ENCODE measurements at regions not wholly inside any gene's neighbourhood (a gene's known extent, or its start where the extent isn't known, plus 50 kb on each side); places are given as distances from the start of the nearest gene placed in this dataset.

DNA sequence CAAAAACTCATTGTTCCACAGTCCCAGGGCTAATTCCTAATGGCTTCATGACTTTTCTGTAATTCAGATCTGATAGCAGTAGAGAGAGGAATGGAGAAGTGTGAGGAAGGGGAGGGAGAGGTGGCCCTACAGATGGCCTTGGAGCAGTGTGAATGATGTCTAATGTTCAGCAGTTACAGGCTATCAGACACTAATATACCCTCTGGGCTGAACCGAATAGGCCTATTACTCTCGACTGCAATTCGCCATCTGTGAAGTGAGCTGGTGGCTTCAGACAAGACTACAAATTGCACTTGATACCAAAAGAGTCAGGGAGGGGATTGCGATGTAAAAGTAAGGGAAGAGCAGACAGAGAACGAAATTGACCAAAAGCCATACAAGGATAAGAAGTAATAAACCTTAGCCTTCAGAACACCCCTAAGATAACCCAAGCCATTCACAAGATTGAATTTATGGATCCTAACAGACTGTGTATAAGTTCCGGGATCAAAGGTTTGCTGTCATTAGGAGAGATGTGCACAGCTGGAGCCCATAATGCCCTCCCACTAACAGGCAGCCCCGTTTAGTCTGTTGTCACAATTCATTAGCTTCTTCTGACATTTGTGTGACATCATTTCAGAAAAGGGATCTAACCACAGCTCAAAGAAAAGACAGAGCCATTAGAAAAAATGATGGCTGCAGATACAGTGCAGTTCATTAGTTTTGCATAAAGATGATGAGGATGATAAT, 642.4 kb upstream of the API5 start:
- TF ChIP-seq, protein P1, sequence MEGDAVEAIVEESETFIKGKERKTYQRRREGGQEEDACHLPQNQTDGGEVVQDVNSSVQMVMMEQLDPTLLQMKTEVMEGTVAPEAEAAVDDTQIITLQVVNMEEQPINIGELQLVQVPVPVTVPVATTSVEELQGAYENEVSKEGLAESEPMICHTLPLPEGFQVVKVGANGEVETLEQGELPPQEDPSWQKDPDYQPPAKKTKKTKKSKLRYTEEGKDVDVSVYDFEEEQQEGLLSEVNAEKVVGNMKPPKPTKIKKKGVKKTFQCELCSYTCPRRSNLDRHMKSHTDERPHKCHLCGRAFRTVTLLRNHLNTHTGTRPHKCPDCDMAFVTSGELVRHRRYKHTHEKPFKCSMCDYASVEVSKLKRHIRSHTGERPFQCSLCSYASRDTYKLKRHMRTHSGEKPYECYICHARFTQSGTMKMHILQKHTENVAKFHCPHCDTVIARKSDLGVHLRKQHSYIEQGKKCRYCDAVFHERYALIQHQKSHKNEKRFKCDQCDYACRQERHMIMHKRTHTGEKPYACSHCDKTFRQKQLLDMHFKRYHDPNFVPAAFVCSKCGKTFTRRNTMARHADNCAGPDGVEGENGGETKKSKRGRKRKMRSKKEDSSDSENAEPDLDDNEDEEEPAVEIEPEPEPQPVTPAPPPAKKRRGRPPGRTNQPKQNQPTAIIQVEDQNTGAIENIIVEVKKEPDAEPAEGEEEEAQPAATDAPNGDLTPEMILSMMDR (IDR thresholded peaks at IDR 0.05; ENCODE audit: borderline replicate concordance) = no peak
- H3K36me3 ChIP-seq = no peaks in the 10 kb centered on the region
- no peaks in the 10 kb centered on the region for H3K4me1 ChIP-seq
- H3K4me3 ChIP-seq = no peak overlapping the region
- peaks cover 5% of the 10 kb centered on the region for H3K9me3 ChIP-seq (replicated peaks)
- DNase-seq = no peak
- no peak overlapping the region for H3K27ac ChIP-seq (replicated peaks)
- intact Hi-C loops (cut with micrococcal nuclease) = no loop called here
- H3K27me3 ChIP-seq (ENCODE audit: low read depth) = no peaks in the 10 kb centered on the region

DNA sequence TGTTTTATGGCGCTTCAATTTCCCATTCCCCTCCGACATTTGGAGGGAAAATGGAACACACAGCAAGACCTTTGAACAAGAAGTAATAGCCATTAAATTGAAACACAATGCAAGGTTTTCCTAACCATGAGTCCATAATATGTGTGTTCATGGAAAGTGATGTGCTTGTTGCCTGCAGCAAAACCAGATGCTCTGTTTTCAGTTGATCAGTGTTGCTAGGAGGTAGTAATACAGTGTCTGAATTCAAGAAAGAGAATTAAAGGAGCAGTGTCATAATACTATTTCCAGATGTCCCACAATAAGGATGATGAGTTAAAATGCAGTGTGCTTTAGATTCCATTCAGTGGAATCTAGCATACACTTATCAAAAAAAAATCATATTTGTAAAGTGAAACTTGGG, 637.4 kb upstream of the API5 start:
- DNase-seq = no peak
- Histone ChIP-seq H3K27me3 (ENCODE audit: low read depth) (no peaks in the 10 kb centered on the region), H3K4me1 (no peaks in the 10 kb centered on the region), H3K4me3 (no peak overlapping the region), H3K27ac (replicated peaks) (no peak overlapping the region), H3K9me3 (replicated peaks) (peaks cover 5% of the 10 kb centered on the region), H3K36me3 (no peaks in the 10 kb centered on the region)
- intact Hi-C loops (cut with micrococcal nuclease) = no loop called here
- TF ChIP-seq, protein P1 (IDR thresholded peaks at IDR 0.05; ENCODE audit: borderline replicate concordance) = no peak

DNA sequence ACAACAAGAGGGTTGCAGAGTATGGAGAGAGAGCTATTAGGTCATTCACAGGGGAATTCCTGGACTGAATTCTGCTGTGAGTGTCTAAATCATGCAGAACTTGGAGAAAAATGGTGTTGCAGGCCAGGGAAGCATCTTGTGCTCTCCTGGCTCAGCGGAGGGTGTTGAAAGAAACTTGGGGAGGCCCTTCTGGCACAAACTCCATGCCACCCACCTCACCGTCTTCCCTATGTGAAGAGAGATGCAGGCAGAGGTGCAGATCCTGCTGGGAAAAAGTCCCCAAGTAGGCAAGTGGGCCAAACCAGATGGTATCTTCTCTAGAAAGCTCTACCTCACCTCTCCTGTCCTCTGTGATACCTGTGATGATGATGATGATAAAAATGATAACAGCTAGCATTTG, 604.3 kb upstream of the API5 start:
- Histone ChIP-seq H3K4me3 (no peak overlapping the region), H3K4me1 (no peaks in the 10 kb centered on the region), H3K27me3 (ENCODE audit: low read depth) (no peaks in the 10 kb centered on the region), H3K36me3 (no peaks in the 10 kb centered on the region), H3K9me3 (replicated peaks) (no peaks in the 10 kb centered on the region), H3K27ac (replicated peaks) (no peak overlapping the region)
- TF ChIP-seq, protein P1 (IDR thresholded peaks at IDR 0.05; ENCODE audit: borderline replicate concordance) = no peak
- intact Hi-C loops (cut with micrococcal nuclease) = no loop called here
- no peak for DNase-seq

DNA sequence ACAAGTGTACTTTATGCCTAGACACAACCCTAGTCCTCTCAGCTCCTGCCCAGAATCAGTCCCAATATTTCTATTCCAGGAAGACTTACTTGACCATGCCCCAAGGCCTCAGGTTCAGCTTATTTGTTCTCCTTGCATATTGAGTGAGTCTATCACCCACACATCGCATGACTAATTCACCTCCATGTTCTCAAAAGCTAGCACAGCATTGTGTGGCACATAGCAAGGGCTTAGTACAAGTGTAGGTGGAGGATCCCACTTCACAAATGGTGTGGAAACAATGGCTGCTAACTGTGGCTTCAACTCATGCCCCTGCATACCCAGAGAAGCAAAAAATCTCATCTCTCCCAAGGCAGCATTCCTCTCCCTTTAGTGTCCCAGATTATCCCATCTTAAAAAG, 602.6 kb upstream of the API5 start:
- H3K9me3 ChIP-seq (replicated peaks) = no peaks in the 10 kb centered on the region
- TF ChIP-seq, protein P1 (IDR thresholded peaks at IDR 0.05; ENCODE audit: borderline replicate concordance) = no peak
- H3K27ac ChIP-seq (replicated peaks) = no peak overlapping the region
- DNase-seq = no peak
- H3K4me3 ChIP-seq = no peak overlapping the region
- intact Hi-C loops (cut with micrococcal nuclease) = no loop called here
- no peaks in the 10 kb centered on the region for H3K4me1 ChIP-seq
- H3K27me3 ChIP-seq (ENCODE audit: low read depth) = no peaks in the 10 kb centered on the region
- no peaks in the 10 kb centered on the region for H3K36me3 ChIP-seq

DNA sequence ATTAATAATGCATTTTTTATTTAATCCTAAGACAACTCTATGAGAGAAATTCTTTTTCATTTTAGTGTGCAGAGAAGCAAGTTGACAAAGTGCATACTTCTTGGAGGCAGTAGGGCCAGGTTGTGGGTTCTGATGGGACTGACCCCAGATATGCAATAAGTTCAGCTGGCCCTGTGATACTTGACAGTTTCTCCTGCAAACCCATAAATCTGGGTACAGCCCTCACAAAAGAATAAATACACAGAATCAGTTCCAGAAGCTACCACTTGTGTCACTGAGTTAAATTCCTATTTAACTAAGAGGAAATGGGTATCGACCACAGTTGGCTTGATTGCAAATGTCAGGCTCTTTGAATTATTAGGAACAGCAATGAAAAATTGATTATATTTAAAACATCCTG, 598.5 kb upstream of the API5 start:
- no peaks in the 10 kb centered on the region for H3K36me3 ChIP-seq
- H3K27me3 ChIP-seq (ENCODE audit: low read depth) = no peaks in the 10 kb centered on the region
- H3K27ac ChIP-seq (replicated peaks) = no peak overlapping the region
- TF ChIP-seq, protein P1 (IDR thresholded peaks at IDR 0.05; ENCODE audit: borderline replicate concordance) = no peak
- H3K4me1 ChIP-seq = no peaks in the 10 kb centered on the region
- intact Hi-C loops (cut with micrococcal nuclease) = no loop called here
- no peak for DNase-seq
- H3K4me3 ChIP-seq = no peak overlapping the region
- peaks cover 13% of the 10 kb centered on the region for H3K9me3 ChIP-seq (replicated peaks)
